ENCODE measurements at regions not wholly inside any gene's neighbourhood (a gene's known extent, or its start where the extent isn't known, plus 50 kb on each side); places are given as distances from the start of the nearest gene placed in this dataset.

DNA sequence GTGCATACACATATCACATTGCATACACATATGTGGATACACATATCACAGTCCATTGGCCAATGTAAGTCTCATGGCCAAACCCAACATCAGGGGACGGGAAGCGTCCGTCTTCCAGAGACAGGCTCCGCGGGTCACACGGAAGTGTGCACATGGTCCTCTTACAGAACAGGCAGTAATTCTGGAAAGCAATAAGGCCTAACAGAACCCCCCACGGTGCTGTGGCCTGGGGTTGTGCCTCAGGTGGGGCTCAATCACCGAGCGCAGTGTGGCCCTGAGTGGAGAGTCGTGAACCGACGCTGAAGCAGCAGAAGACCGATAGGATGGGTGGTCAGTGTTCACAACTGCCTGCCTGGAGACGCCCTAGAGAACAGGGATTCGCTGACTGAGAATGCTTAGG lies 857.3 kb downstream of the GALR1 start:
- DNase-seq (ENCODE audit: low spot score in 2 of 2) = no peak
- no peak for ATAC-seq
- H3K27ac Mint-ChIP-seq = no peak overlapping the region
- H3K9me3 Mint-ChIP-seq = peaks cover 11% of the 10 kb centered on the region in 2 donors
- H3K36me3 Mint-ChIP-seq = peaks cover 0 to 5% of the 10 kb centered on the region in 2 donors

DNA sequence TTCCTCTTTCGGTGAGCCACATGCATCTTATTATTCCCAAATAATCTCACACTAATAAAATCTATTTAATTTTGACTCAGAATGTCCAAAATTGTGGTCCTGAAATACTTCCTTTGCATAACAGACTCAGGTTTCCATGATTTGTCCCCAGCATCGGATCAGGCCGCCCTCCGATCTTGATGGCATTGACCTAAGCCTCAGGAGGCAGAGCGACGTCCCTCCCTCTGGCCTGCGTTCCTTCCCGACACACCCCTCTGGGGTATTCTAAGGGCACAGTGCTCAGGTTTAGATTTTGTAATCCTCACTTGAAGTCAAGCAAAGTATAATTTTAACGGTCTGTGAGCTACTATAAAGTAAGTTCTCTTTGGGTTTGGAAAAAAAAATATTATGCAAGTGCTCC lies 857.7 kb downstream of the GALR1 start:
- H3K27ac Mint-ChIP-seq = no peak overlapping the region
- H3K36me3 Mint-ChIP-seq = peaks cover 0 to 5% of the 10 kb centered on the region in 2 donors
- no peak for DNase-seq (ENCODE audit: low spot score in 2 of 2)
- ATAC-seq = no peak
- H3K9me3 Mint-ChIP-seq = peaks cover 11% of the 10 kb centered on the region in 2 donors

DNA sequence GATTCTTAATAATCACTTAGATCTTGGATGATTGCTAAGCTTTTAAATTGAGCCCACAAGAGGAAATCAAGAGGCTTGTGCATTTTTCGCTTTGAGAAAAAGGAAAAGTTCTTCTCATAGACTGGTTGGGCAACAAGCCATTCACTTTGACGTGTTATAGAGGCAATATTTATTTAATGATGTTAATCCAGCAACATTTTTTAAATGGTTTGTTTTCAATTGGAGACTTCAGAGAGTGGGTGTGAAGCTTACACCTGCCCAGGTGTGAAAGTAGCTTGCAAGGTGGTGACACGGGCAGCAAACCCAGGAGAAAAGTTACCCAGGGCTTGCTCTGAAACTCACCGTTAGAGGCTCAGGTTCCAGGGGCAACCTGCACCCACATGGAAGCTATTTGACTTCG lies 858.9 kb downstream of the GALR1 start:
- peaks cover 11% of the 10 kb centered on the region in 2 donors for H3K9me3 Mint-ChIP-seq
- ATAC-seq = no peak
- H3K36me3 Mint-ChIP-seq = peaks cover 0 to 5% of the 10 kb centered on the region in 2 donors
- no peak overlapping the region for H3K27ac Mint-ChIP-seq
- DNase-seq (ENCODE audit: low spot score in 2 of 2) = no peak

DNA sequence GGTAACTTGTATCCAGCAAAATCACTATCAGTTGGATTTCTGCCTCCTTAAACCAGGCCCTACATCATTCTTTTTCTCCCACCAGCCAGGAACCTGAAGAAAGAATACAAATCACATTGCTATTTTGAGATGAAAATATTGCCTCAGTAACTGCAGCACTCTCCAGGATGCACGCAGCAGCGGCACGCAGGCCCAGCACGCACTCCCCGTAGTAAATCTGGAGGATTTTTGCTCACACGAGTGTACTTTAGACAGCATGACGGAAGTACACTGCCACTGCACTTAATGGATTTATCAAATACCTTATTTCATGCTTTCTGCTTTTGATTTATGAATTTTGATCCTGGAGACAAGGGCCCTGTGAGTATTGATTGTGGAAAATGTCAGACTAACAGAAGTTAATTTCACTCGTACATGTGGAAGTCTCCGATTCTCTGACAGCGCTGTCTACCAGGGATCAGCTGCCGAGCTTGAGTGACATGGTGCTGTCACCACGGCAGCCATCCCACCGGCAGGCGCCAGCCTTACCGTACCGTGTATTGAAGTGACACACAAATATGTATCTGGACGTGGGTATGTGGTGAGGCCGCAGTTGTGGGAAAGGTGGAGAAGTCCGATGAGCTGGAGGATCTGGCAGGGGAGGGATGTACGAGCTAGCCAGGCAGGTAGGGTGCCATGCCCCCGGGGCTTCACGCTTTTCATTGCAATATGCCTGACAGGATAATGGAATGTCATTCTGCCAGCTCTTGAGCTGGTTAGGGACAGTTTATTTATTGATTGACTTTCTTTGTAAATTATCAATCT lies 863.7 kb downstream of the GALR1 start:
- Mint-ChIP-seq H3K36me3 (no peaks in the 10 kb centered on the region), H3K27ac (no peak overlapping the region), H3K9me3 (peaks cover 0 to 3% of the 10 kb centered on the region in 2 donors)
- ATAC-seq = no peak
- DNase-seq (ENCODE audit: low spot score in 2 of 2) = no peak

DNA sequence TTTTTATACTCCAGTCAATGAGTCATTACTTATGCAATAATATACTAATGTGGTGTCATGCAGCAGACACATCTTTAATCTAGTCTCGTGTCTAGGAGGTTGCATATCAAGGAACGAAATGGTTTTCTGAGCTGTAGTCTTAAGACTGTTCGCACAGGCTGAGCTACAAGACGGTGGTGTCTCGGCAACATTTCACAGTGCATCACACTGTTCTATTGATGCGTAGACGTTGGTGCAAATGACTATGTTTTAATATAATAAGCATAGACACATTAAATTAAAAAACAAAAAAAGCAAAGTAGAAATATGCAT lies 864.2 kb downstream of the GALR1 start:
- DNase-seq (ENCODE audit: low spot score in 2 of 2) (no peak), ATAC-seq (no peak)
- no peaks in the 10 kb centered on the region for H3K36me3 Mint-ChIP-seq
- peaks cover 0 to 7% of the 10 kb centered on the region in 2 donors for H3K9me3 Mint-ChIP-seq
- H3K27ac Mint-ChIP-seq = no peak overlapping the region

DNA sequence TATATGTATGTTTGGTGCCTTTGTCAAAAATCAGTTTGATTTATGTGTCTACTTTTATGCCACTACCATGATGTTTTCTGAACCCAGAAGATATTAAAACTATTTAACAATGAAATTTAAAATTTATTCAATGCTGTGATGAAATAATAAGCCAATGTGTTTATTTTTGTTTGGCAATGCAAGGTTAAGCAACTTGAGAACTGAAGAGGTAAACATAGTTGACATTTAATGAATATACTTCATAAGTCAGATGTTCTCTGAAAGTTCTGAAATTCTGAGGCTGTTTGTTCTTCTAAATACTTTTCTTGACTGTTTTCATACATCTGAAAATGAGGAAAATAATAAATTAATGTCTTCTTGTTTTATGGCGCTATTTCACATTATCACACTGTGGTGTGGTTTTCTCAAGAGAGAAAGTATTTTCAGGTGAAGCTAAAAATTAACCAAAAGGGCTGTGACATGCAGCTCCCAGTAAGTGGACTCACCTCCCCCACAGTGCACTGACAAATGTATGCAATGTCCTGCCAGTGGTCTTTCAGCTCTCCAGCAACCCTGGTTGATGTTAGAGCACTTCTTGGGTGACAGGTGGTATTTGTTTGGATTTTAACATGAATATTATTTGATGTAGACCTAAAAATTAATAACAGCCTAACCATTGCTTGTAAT lies 863.6 kb upstream of the SALL3 start:
- no peak for ATAC-seq
- no peak for DNase-seq (ENCODE audit: low spot score in 2 of 2)
- H3K9me3 Mint-ChIP-seq = peaks cover 9 to 14% of the 10 kb centered on the region in 2 donors
- no peak overlapping the region for H3K27ac Mint-ChIP-seq
- H3K36me3 Mint-ChIP-seq = peaks cover 0 to 10% of the 10 kb centered on the region in 2 donors

DNA sequence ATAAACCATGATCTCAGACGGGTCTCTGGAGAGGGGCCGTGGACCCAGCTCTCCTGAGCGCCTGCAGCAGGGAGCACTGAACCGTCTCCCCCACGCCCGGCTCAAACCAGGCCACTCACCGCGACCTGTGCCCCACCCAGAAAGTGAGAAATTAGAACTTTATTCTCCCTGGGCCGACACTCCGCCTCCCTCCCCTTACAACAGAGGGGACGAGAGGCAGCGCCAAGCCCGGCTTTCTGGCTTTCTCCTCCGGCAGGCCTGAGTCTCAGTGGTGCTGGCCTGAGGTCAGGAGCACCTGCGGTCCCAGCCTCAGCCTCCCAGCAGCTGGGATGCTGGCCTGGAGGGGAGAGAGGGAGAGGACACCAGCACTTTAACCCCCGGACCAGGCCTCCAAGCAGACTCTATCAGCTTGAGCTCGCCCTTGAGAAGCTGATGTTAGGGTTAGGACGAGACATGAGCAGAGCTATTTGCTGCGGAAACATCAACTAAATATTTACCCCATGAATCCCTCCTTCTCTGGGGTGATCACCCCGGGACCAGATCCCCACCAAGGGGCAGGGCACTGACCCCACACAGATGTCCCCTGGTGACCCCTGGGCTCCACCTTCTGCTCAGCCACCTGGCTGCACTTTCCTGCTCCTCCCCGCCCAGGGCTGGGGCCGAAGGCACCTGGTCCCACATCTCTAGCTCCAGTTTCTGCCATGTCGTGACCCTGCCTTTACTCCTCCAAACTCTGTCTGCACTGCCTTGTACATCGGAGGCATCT lies 856.3 kb upstream of the SALL3 start:
- DNase-seq (ENCODE audit: low spot score in 2 of 2) (no peak), ATAC-seq (no peak)
- Mint-ChIP-seq H3K36me3 (peaks cover 20 to 23% of the 10 kb centered on the region in 2 donors), H3K27ac (no peak overlapping the region), H3K9me3 (peaks cover 33 to 37% of the 10 kb centered on the region in 2 donors)

DNA sequence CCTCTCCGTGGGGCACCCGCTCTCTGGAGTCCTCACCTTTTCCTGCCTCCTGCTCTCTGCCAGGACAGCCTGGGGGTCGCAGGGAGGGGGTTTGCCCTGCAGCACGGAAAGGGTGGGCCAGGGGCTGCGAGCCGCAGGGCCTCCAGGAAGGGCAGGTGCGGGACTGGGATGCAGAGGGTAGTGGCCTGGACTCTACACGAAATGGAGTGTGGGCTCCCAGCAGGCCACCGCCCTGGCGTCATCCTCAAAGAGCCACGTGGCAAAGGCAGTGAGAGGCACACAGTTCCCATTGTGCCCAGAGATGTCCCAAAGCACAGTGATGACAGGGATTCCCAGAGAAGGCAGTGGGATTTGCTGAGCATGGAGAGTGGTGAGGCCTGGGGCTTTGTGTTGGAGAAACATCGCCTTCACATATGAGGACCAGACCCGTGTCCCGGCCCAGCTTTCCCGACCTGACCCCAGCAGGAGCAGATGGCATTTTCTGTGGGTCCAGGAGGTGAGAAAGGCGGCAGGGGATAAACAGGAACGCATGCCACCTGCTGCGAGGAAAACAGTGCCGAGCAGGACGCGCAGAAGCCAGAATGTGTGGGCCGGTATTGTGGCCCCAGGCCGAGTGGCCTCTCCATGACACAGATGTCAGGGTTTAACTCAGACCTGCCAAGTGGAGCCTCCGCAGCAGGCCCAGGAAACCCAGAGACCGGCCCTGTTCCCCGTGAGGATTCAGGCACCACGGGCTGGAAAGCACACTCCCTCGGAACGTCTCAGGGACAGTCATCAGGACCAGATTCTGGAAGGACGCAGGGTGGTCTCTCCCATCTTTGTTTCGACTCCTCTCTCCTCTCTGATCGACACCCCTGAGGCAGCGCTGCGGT lies 855.5 kb upstream of the SALL3 start:
- DNase-seq (ENCODE audit: low spot score in 2 of 2) (no peak), ATAC-seq (no peak)
- Mint-ChIP-seq H3K36me3 (peaks cover 21 to 23% of the 10 kb centered on the region in 2 donors), H3K27ac (no peak overlapping the region), H3K9me3 (peaks cover 32 to 35% of the 10 kb centered on the region in 2 donors)

DNA sequence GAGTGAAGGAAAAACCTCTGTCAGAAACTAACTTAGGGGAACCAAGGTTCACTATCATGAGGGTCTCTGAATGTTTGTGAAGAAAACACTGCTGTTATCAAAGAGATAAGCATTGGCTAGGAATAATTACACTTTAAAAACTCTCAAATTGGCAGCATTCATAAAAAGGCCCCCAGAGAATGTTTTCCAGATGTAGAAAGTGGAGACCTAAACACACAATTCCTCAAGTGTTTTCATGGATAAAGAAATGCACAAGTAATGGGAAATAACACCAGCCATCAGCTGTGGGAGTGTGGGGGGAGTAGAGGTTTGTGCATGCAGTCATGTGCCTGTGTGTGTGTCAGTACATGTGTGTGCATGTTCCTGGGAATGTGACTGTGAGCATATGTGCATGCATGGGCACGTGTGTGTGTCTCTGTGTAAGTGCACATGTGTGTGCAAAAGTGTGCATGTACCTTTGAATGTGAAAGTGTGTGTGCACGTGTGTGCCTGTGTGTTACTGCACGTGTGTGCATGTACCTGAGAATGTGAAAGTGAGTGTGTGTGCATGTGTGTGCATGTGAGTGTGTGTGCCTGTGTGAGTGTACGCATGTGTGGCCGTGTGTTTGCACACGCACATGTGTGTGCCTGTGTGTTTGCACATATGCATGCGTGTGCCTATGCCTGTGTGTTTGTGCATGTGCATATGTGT lies 854.3 kb upstream of the SALL3 start:
- H3K27ac Mint-ChIP-seq = no peak overlapping the region
- peaks cover 22 to 26% of the 10 kb centered on the region in 2 donors for H3K9me3 Mint-ChIP-seq
- no peak for ATAC-seq
- DNase-seq (ENCODE audit: low spot score in 2 of 2) = no peak
- peaks cover 13 to 21% of the 10 kb centered on the region in 2 donors for H3K36me3 Mint-ChIP-seq

DNA sequence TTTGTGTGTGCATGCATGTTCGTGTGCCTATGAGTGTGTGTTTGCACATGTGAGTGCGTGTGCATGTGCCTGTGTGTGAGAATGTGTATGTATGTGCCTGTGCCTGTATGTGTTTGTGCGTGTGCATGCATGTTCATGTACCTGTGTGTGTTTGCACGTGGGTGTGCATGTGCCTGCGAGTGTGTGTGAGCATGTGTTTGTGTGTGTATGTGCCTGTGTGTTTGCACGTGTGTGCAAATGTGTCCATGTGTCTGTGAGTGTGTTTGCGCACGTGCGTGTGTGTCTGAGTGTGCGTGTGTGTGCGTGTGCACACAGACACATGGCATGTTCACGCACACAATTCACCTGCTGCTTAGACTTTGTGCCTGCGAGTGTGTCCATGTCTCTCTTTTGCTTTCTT lies 853.5 kb upstream of the SALL3 start:
- H3K27ac Mint-ChIP-seq = no peak overlapping the region
- peaks cover 13 to 21% of the 10 kb centered on the region in 2 donors for H3K36me3 Mint-ChIP-seq
- DNase-seq (ENCODE audit: low spot score in 2 of 2) (no peak), ATAC-seq (no peak)
- H3K9me3 Mint-ChIP-seq = peaks cover 22 to 26% of the 10 kb centered on the region in 2 donors

DNA sequence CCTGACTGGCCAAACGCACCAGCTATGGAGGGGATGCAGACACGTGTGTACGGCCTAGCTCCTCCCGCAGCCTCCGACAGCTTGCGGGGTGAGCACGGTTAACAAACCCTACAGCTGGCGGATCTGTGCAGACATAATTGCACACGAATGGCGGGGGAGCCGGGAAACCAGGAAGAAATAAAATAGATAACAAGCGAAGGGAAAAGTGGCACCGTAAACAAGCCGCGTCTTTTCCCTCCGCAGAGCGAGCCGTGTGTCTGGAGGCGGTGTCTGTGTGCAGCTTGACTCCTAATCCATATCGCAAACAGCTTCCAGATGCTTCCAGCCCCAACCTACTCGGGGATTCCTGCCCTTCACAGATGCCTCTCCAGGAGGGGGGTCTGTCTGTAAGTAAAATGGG lies 853.1 kb upstream of the SALL3 start:
- Mint-ChIP-seq H3K27ac (no peak overlapping the region), H3K36me3 (peaks cover 13 to 21% of the 10 kb centered on the region in 2 donors), H3K9me3 (peaks cover 21 to 24% of the 10 kb centered on the region in 2 donors)
- DNase-seq (ENCODE audit: low spot score in 2 of 2) (no peak), ATAC-seq (no peak)

DNA sequence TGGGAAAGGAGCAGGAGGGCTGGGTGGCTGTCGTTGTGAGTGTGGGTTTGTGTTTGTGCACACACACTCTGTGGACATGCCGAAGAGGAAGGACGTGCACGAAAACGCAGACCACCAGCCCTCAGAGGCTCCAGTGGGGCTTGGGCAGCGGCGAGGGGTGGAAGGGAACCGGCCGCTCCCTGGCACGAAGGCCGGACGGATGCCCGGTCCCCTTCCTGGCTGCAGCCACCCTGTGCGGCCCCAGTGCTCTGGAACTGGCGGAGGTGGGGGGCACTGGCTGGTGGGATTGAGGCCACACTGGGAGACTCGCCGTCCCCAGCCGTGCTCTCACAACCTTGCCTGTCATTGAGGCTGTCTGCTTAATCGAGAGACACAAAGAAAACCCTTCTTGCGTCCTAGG lies 852.6 kb upstream of the SALL3 start:
- Mint-ChIP-seq H3K36me3 (peaks cover 13 to 21% of the 10 kb centered on the region in 2 donors), H3K27ac (no peak overlapping the region), H3K9me3 (peaks cover 19 to 22% of the 10 kb centered on the region in 2 donors)
- no peak for DNase-seq (ENCODE audit: low spot score in 2 of 2)
- no peak for ATAC-seq

DNA sequence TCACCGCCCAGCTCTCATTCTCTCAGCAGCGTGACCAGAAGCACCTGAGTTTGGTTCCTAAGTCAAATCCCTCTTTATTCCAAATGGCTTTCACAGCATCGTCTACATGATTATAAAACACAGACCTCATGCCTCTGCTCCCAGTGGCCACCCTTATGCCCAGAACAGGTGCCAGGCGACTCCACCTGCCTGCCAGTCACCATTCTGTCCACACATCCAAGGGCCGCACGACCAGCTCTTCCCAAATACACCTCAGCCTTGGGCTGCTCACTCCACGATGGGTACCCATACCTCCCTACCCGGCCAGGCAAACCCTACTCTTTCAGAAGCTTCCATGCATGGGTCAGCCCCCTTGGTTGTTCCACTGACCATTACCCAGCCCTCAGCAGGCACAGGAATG lies 851.6 kb upstream of the SALL3 start:
- ATAC-seq = no peak
- Mint-ChIP-seq H3K27ac (no peak overlapping the region), H3K36me3 (peaks cover 13 to 21% of the 10 kb centered on the region in 2 donors), H3K9me3 (peaks cover 19 to 22% of the 10 kb centered on the region in 2 donors)
- no peak for DNase-seq (ENCODE audit: low spot score in 2 of 2)

DNA sequence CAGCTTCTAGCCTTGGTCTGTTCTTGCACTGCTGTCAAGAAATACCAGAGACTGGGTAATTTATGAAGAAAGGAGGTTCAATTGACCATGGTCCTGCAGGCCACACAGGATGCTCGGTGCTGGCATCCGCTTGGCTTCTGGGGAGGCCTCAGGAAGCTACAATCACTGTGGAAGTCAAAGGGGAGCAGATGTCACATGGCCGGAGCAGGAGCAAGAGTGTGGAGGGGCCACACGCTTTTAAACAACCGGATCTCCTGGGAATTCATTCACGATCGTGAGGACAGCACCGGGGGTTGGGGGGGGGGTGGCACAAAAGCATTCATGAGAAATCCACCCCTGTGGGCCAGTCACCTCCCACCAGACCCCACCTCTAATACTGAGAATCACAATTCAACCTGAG lies 850.4 kb upstream of the SALL3 start:
- no peak for DNase-seq (ENCODE audit: low spot score in 2 of 2)
- no peak for ATAC-seq

DNA sequence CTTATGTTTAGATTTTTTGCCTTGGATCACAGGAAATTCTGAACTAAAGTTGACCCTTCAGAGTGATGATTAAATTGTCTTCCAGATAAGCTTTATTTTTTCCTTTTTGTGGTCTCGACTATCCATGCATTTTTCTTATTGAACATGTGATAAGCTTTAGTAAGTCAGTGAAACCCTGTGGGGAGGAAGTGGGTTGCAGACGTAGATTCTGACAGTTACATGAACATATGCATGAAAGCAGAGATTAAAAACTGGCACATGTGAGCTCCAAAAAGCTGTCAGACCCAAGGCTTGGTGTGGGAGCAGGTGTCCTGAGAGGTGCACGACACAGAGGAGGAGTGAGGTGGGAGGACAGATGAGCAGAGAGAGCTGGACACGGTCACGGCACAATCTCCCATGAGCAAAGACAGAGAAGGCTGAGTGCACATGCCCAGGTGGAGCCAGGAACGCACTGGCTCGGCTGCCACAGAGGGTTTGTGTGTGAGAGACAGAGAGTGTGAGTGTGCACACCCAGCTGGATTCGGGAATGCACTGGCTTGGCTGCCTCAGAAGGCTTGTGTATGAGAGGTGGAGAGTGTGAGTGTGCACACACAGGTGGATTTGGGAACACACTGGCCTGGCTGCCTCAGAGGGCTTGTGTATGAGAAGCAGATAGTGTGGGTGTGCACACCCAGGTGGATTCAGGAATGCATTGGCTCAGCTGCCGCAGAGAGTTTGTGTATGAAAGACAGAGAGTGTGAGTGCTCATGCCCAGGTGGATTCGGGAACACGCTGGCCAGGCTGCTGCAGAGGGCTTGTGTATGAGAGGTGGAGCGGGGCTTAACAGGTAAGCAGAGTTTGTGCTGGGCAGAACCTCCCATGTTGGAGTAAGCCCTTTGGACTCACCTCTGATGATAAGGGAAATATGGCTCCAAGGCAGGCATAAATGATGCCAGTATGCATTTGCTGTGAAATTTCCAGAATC lies 849.1 kb upstream of the SALL3 start:
- peaks cover 16 to 17% of the 10 kb centered on the region in 2 donors for H3K9me3 Mint-ChIP-seq
- H3K36me3 Mint-ChIP-seq = peaks cover 10 to 18% of the 10 kb centered on the region in 2 donors
- no peak overlapping the region for H3K27ac Mint-ChIP-seq
- ATAC-seq (no peak), DNase-seq (ENCODE audit: low spot score in 2 of 2) (no peak)

More for the DNA sequence above, 850.4 kb upstream of the SALL3 start:
- Mint-ChIP-seq H3K27ac (no peak overlapping the region), H3K36me3 (peaks cover 13 to 21% of the 10 kb centered on the region in 2 donors), H3K9me3 (peaks cover 19 to 22% of the 10 kb centered on the region in 2 donors)
